HL-60 (cell line): ENCODE measurements at regions not wholly inside any gene's neighbourhood (a gene's known extent, or its start where the extent isn't known, plus 50 kb on each side); places are given as distances from the start of the nearest gene placed in this dataset.

Experiments
- DNase-seq, 2 experiments: peaks; one replicate each; pipeline ENCODE4 v3.0.0-alpha.2; 2010 to 2020; ENCODE audit warnings: low read depth in 1 of 2, low spot score in 1 of 2
- H3K27ac ChIP-seq: fragments of 250-450 bp; sonication (Bioruptor Pico); replicated peaks from 2 replicates; pipeline ENCODE4 v1.5.1; 2020; ENCODE audit warnings: mild to moderate bottlenecking, moderate library complexity
- H3K27me3 ChIP-seq: fragments of 250-450 bp; sonication (Bioruptor Pico); 2 replicates; pipeline ENCODE4 v1.5.1; 2021; ENCODE audit warnings: mild to moderate bottlenecking, moderate library complexity; ENCODE audit not compliant: insufficient read depth, poor library complexity, severe bottlenecking
- H3K4me3 ChIP-seq: replicated peaks from 2 replicates; pipeline ENCODE4 v1.5.1; 2011; ENCODE audit warnings: mild to moderate bottlenecking, control low read depth, low read length; ENCODE audit not compliant: insufficient read depth
- GABPA ChIP-seq: IDR thresholded peaks from 2 replicates; pipeline ENCODE4 v1.6.1; 2012; ENCODE audit warnings: low read depth
- POLR2AphosphoS5 ChIP-seq: IDR thresholded peaks from 2 replicates; pipeline ENCODE4 v1.6.1; 2012; ENCODE audit warnings: low read depth
- SPI1 ChIP-seq: IDR thresholded peaks from 2 replicates; pipeline ENCODE4 v1.6.1; 2012; ENCODE audit warnings: low read depth, mild to moderate bottlenecking, borderline replicate concordance
- TF ChIP-seq, protein P1 (sequence below): IDR thresholded peaks from one replicate; pipeline ENCODE4 v1.5.1; 2011; ENCODE audit warnings: low read length, control low read depth, inconsistent platforms; ENCODE audit not compliant: insufficient read depth
- TF ChIP-seq, protein P2 (sequence below): IDR thresholded peaks from 2 replicates; pipeline ENCODE4 v1.6.1; 2012; ENCODE audit warnings: low read depth; ENCODE audit not compliant: insufficient replicate concordance

DNA sequence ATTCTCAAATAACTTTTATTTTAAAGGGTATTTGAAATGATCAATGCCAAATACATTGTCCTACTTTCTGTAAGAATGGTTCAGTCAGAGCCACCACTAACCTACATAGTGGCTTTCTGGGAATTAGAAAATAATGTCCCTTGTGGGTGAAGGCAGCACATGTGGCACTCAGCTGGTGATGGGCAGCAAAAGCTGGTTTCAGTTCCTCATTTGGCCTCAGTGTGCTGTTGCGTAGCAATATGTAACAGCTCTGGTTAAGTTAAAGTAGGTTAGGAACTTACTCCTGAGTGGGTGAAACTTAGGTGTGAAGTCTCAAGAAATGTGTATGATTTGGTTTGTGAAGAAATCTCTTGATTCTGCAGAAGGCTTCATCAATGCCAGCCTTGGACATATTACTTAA lies 99.6 kb upstream of the SPEF2 start:
- peak; percentile 68 to 85 for DNase-seq
- TF ChIP-seq POLR2AphosphoS5 (0 out of 2 replicates have a peak, but pooled peaks have one; percentile 57), SPI1 (peak; percentile 97)
- TF ChIP-seq, protein P1, sequence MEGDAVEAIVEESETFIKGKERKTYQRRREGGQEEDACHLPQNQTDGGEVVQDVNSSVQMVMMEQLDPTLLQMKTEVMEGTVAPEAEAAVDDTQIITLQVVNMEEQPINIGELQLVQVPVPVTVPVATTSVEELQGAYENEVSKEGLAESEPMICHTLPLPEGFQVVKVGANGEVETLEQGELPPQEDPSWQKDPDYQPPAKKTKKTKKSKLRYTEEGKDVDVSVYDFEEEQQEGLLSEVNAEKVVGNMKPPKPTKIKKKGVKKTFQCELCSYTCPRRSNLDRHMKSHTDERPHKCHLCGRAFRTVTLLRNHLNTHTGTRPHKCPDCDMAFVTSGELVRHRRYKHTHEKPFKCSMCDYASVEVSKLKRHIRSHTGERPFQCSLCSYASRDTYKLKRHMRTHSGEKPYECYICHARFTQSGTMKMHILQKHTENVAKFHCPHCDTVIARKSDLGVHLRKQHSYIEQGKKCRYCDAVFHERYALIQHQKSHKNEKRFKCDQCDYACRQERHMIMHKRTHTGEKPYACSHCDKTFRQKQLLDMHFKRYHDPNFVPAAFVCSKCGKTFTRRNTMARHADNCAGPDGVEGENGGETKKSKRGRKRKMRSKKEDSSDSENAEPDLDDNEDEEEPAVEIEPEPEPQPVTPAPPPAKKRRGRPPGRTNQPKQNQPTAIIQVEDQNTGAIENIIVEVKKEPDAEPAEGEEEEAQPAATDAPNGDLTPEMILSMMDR = no peak
- Histone ChIP-seq H3K27ac (no peak overlapping the region; the same call in 1 of the 2 replicates), H3K27me3 (no peaks in the 10 kb centered on the region), H3K4me3 (no peak overlapping the region)

DNA sequence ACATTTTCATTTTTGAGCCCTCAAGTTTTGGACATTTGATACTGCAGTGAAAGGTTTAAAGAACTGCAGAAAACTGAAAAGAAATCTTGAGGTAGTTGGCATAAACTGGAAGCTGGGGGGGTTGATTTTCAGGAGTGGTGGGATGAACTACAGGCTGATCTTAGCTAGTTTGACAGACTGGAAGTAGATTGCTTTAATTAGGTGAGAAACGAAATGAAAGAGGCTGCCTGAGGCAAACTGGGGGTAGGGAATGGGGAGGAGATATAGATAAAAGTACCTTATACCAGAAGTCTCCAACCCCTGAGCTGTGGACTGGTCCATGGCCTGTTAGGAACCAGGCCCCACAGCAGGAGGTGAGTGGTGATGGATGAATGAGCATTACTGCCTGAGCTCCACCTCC lies 101.4 kb upstream of the SPEF2 start:
- DNase-seq = no peak
- Histone ChIP-seq H3K27ac (no peak overlapping the region), H3K4me3 (no peak overlapping the region), H3K27me3 (no peaks in the 10 kb centered on the region)
- TF ChIP-seq POLR2AphosphoS5 (no peak), SPI1 (no peak), GABPA (no peak)
- TF ChIP-seq, protein P2, sequence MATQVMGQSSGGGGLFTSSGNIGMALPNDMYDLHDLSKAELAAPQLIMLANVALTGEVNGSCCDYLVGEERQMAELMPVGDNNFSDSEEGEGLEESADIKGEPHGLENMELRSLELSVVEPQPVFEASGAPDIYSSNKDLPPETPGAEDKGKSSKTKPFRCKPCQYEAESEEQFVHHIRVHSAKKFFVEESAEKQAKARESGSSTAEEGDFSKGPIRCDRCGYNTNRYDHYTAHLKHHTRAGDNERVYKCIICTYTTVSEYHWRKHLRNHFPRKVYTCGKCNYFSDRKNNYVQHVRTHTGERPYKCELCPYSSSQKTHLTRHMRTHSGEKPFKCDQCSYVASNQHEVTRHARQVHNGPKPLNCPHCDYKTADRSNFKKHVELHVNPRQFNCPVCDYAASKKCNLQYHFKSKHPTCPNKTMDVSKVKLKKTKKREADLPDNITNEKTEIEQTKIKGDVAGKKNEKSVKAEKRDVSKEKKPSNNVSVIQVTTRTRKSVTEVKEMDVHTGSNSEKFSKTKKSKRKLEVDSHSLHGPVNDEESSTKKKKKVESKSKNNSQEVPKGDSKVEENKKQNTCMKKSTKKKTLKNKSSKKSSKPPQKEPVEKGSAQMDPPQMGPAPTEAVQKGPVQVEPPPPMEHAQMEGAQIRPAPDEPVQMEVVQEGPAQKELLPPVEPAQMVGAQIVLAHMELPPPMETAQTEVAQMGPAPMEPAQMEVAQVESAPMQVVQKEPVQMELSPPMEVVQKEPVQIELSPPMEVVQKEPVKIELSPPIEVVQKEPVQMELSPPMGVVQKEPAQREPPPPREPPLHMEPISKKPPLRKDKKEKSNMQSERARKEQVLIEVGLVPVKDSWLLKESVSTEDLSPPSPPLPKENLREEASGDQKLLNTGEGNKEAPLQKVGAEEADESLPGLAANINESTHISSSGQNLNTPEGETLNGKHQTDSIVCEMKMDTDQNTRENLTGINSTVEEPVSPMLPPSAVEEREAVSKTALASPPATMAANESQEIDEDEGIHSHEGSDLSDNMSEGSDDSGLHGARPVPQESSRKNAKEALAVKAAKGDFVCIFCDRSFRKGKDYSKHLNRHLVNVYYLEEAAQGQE = no peak
- TF ChIP-seq, protein P1 = no peak

DNA sequence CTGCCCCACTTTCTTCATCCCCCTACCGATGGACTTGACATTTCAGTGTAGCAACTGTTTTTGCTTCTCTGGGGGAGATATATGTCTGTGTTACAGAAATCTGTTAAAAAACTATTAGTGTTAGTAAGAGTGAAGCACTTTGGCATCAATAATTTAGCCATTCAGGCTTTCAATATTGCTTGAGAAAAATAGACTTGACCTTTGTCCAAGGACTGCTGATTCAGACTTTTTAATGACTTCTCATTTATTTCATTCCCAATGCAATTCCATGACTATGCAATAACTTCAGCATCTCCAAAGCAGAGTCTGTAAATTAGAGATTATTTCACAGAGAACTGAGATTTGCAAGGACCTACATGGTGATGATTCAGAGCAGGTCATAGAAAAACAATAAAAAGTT lies 104.1 kb upstream of the SPEF2 start:
- TF ChIP-seq SPI1 (no peak), GABPA (no peak), POLR2AphosphoS5 (no peak)
- TF ChIP-seq, protein P2 = no peak
- TF ChIP-seq, protein P1 = no peak
- Histone ChIP-seq H3K27me3 (no peaks in the 10 kb centered on the region), H3K4me3 (no peak overlapping the region), H3K27ac (no peak overlapping the region)
- DNase-seq = no peak

DNA sequence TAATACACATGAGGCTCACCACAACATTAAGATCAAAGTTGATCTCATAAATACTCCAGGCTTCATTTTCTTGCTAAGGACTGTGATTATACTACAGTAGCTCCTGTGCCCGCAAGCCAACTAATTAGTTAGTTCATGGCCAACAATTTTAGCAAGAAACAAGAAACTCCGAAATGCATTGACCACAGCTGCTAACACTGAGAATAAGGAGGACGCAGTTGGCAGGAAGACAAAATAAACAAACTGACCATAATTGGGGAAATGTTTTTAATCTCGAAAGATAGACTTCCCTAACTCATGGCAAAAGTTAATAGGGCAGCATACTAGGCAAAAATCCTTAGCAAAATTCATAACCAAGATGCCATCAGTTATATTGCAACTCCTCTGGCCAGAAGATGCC lies 115.5 kb upstream of the SPEF2 start:
- H3K4me3 ChIP-seq = no peak overlapping the region
- DNase-seq = no peak

More for the DNA sequence above, 115.5 kb upstream of the SPEF2 start:
- TF ChIP-seq POLR2AphosphoS5 = no peak
- no peak for TF ChIP-seq GABPA
- TF ChIP-seq SPI1 = no peak
- TF ChIP-seq, protein P2 = no peak
- TF ChIP-seq, protein P1 = no peak
- Histone ChIP-seq H3K27me3 (no peaks in the 10 kb centered on the region), H3K27ac (no peak overlapping the region)
